Effector memory CD4-positive, alpha-beta T cell (primary cell): ENCODE measurements at regions not wholly inside any gene's neighbourhood (a gene's known extent, or its start where the extent isn't known, plus 50 kb on each side); places are given as distances from the start of the nearest gene placed in this dataset.

Experiments
- DNase-seq, 3 donors: peaks; one replicate each; pipeline ENCODE4 v3.0.0-alpha.2; 2020
- H3K27ac ChIP-seq: 2 replicates; pipeline ENCODE4 v1.7.0; 2013; ENCODE audit warnings: mild to moderate bottlenecking, low read length, moderate library complexity; ENCODE audit not compliant: insufficient read depth, poor library complexity, severe bottlenecking
- H3K27me3 ChIP-seq: replicated peaks from 2 replicates; pipeline ENCODE4 v1.7.0; 2013; ENCODE audit warnings: mild to moderate bottlenecking, low read length; ENCODE audit not compliant: insufficient read depth, control insufficient read depth, poor library complexity, severe bottlenecking
- H3K36me3 ChIP-seq: 2 replicates; pipeline ENCODE4 v1.7.0; 2013; ENCODE audit warnings: mild to moderate bottlenecking, low read length, moderate library complexity; ENCODE audit not compliant: control insufficient read depth, insufficient read depth
- H3K4me1 ChIP-seq: 2 replicates; pipeline ENCODE4 v1.7.0; 2013; ENCODE audit warnings: low read length, mild to moderate bottlenecking; ENCODE audit not compliant: control insufficient read depth, insufficient read depth, poor library complexity, severe bottlenecking
- H3K4me3 ChIP-seq: 2 replicates; pipeline ENCODE4 v1.7.0; 2013; ENCODE audit warnings: low read length, low read depth, mild to moderate bottlenecking; ENCODE audit not compliant: insufficient read depth, poor library complexity, severe bottlenecking
- H3K9me3 ChIP-seq: 2 replicates; pipeline ENCODE4 v1.7.0; 2013; ENCODE audit warnings: mild to moderate bottlenecking, low read length, moderate library complexity; ENCODE audit not compliant: control insufficient read depth

- DNase-seq, result no peak
- Histone ChIP-seq H3K36me3 (no peaks in the 10 kb centered on the region), H3K27ac (no peak overlapping the region)
Measured at GRCh38 chr6:37580176-37580955, 80.7 kb upstream of the CCDC167 start.

DNA sequence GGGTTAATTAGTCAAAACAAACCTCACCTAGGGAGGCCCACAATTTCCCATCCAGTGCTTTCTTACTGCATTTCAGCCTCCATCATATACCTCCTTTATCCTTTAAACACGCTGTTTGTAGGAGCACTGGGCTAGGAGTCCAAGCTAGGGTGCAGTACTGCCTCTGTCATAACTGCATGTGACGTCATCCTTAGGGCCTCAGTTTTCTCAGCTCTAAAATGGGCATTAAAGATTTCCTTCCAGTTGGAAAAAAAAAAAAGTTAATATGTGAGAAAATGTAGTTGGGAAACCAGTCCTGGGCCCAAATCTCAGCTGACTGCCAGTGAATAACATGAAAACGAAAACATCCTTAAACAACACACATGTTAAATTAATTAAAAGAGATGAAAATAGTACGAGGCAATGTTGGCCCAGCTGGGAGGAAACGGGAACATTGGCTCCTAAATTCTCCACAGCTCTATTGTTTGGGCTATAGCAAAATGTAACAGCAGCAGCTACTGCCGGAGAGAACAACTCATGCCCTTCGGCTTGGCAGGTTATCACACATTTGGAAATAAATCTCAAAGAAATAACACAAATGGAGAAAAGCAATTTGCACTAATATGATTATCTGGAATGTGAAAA is 79.9 kb upstream of the CCDC167 start:
- H3K36me3 ChIP-seq, result no peaks in the 10 kb centered on the region
- H3K27me3 ChIP-seq, result no peaks in the 10 kb centered on the region
- no peaks in the 10 kb centered on the region for H3K9me3 ChIP-seq
- no peak overlapping the region for H3K27ac ChIP-seq
- no peak for DNase-seq
- no peaks in the 10 kb centered on the region for H3K4me1 ChIP-seq
- no peak overlapping the region for H3K4me3 ChIP-seq

More at GRCh38 chr6:37580176-37580955, 80.7 kb upstream of the CCDC167 start:
- no peaks in the 10 kb centered on the region for H3K27me3 ChIP-seq
- H3K9me3 ChIP-seq, result no peaks in the 10 kb centered on the region
- H3K4me3 ChIP-seq, result no peak overlapping the region
- H3K4me1 ChIP-seq, result no peaks in the 10 kb centered on the region

DNA sequence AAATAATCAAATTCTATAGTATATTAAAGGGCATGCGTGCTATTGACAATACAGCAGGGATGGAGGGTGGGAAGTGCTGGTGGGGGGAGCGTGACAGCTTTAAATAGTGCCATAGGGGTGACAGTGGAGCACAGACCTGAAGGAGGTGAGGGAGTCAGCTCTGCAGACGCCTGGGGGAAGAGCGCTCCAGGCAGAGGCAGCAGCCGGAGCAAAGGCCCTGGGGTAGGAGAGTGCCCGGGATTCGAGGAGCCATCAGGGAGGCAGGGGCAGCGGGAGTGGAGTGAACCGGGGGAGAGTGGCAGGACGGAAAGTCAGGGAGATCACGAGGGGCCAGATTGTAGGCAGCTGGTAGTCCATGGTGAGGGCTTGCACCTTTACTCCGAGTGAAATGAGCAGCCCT is 78.4 kb upstream of the CCDC167 start:
- Histone ChIP-seq H3K4me3 (no peak overlapping the region), H3K4me1 (no peaks in the 10 kb centered on the region), H3K27ac (no peak overlapping the region), H3K27me3 (no peaks in the 10 kb centered on the region), H3K36me3 (no peaks in the 10 kb centered on the region), H3K9me3 (no peaks in the 10 kb centered on the region)
- DNase-seq, result no peak

DNA sequence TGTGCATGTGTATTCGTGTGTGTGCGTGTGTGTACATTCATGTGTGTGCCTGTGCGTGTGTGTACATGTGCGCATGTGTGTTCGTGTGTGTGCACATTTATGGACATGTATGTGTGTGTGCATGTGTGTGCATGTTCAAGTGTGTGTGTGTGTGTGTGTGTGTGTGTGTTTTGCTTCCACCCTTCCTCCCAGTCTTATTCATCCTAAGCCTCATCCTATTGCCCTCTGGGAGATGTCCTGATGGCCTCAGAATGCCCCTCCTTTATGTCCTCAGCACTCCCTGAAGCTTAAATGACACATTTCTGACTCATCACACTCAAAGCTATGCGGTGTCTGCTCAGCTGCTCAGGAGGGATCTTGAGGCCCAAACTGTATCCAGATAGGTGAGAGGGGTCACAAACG is 76.6 kb upstream of the CCDC167 start:
- Histone ChIP-seq H3K27me3 (no peaks in the 10 kb centered on the region), H3K36me3 (no peaks in the 10 kb centered on the region), H3K4me1 (no peaks in the 10 kb centered on the region), H3K27ac (no peak overlapping the region), H3K4me3 (no peak overlapping the region), H3K9me3 (no peaks in the 10 kb centered on the region)
- no peak for DNase-seq

DNA sequence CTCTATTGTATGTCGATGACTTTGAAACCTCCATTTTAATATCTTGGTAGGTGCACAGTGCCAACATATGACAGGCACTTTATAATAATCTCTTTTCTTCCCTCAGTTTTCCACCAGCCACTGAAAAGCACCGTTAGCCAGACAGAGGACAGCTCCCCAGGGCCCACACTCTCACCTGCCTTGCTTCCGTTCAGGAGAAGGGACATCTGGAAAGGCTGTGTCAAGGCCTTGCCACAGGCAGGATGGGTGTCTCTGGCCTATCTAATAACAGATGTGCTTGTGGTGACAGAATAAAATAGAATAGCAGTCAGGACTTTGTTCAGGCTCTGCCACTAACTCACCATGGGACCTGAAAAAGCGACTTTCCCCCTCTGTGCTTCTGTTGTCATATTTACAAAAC is 75.5 kb upstream of the CCDC167 start:
- Histone ChIP-seq H3K36me3 (no peaks in the 10 kb centered on the region), H3K27ac (no peak overlapping the region)

GRCh38 chr6:37572334-37572733 is 72.6 kb upstream of the CCDC167 start:
- no peaks in the 10 kb centered on the region for H3K9me3 ChIP-seq
- no peaks in the 10 kb centered on the region for H3K27me3 ChIP-seq
- no peak overlapping the region for H3K4me3 ChIP-seq

More for the DNA sequence above, 75.5 kb upstream of the CCDC167 start:
- no peak overlapping the region for H3K4me3 ChIP-seq
- H3K4me1 ChIP-seq, result no peaks in the 10 kb centered on the region
- DNase-seq, result no peak
- no peaks in the 10 kb centered on the region for H3K27me3 ChIP-seq
- H3K9me3 ChIP-seq, result no peaks in the 10 kb centered on the region

DNA sequence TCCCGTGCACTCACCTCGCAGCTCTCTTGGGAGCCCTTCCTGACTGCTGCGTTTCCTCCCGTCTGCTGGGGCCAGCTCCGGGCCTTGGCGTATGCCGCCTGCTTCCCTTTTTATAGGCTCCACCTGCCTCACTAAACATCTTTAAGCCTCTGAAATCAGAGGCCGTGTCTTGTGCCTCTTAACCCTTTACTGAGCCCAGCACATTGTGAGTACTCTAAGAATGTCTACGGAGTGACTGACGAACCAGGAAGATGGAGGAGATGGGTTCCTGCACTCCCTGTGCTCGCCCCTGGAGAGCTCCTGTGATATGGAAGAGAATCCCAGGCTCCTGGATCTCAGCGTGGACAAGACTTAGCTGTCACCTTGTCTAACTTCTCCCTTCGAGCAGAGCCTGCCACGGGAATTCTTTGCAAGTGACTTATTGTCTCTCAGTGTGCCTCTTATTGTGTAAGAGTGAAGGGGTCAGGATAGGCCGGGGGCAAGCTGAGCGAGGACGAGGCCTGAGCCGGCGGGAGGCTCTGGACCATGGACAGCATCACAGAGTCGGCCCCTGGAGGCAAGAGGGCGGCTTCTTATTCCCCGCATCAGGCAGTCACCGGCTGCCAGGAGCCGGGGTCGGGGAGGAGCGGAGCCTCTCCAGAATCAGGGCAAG is 70.9 kb upstream of the CCDC167 start:
- DNase-seq, result no peak
- Histone ChIP-seq H3K4me3 (no peak overlapping the region), H3K9me3 (no peaks in the 10 kb centered on the region), H3K4me1 (peaks cover 9% of the 10 kb centered on the region), H3K27me3 (no peaks in the 10 kb centered on the region), H3K36me3 (no peaks in the 10 kb centered on the region), H3K27ac (no peak overlapping the region)

More at GRCh38 chr6:37572334-37572733, 72.6 kb upstream of the CCDC167 start:
- H3K27ac ChIP-seq, result no peak overlapping the region
- no peaks in the 10 kb centered on the region for H3K36me3 ChIP-seq
- no peaks in the 10 kb centered on the region for H3K4me1 ChIP-seq
- DNase-seq, result no peak

GRCh38 chr6:37569743-37570481 is 70.2 kb upstream of the CCDC167 start:
- Histone ChIP-seq H3K9me3 (no peaks in the 10 kb centered on the region), H3K27me3 (no peaks in the 10 kb centered on the region)

GRCh38 chr6:37569317-37569716 is 69.6 kb upstream of the CCDC167 start:
- Histone ChIP-seq H3K4me1 (peaks cover 9% of the 10 kb centered on the region), H3K9me3 (no peaks in the 10 kb centered on the region), H3K36me3 (no peaks in the 10 kb centered on the region), H3K27me3 (no peaks in the 10 kb centered on the region), H3K4me3 (no peak overlapping the region), H3K27ac (no peak overlapping the region)
- DNase-seq, result no peak

More at GRCh38 chr6:37569743-37570481, 70.2 kb upstream of the CCDC167 start:
- DNase-seq, result no peak
- Histone ChIP-seq H3K4me3 (no peak overlapping the region), H3K27ac (no peak overlapping the region), H3K36me3 (no peaks in the 10 kb centered on the region), H3K4me1 (peaks cover 9% of the 10 kb centered on the region)
